GM12878 (cell line): ENCODE measurements at regions not wholly inside any gene's neighbourhood (a gene's known extent, or its start where the extent isn't known, plus 50 kb on each side); places are given as distances from the start of the nearest gene placed in this dataset.

Experiments
- E2F4 ChIP-seq: IDR thresholded peaks from 2 replicates; pipeline ENCODE4 v1.6.1; 2012; ENCODE audit warnings: low read depth, low read length, improper control_type of control experiment
- E2F8 ChIP-seq: fragments of 450-650 bp; IDR thresholded peaks from 2 replicates; pipeline ENCODE4 v1.6.1; 2018; ENCODE audit warnings: mild to moderate bottlenecking, low read depth, moderate library complexity; ENCODE audit not compliant: partially characterized antibody
- E4F1 ChIP-seq: fragments of 450-650 bp; IDR thresholded peaks from 2 replicates; pipeline ENCODE4 v1.6.1; 2018; ENCODE audit warnings: borderline replicate concordance, mild to moderate bottlenecking; ENCODE audit not compliant: partially characterized antibody
- HDAC2 ChIP-seq: fragments of 200-600 bp; sonication (generic); IDR thresholded peaks from 2 replicates; pipeline ENCODE4 v1.6.1; 2017
- MEF2B ChIP-seq: fragments of 450-650 bp; IDR thresholded peaks from 2 replicates; pipeline ENCODE4 v1.6.1; 2018; ENCODE audit warnings: mild to moderate bottlenecking, moderate library complexity; ENCODE audit not compliant: partially characterized antibody, poor library complexity, severe bottlenecking
- NKRF ChIP-seq: fragments of 450-650 bp; conservative IDR thresholded peaks from 2 replicates; pipeline ENCODE4 v1.6.1; 2017; ENCODE audit warnings: mild to moderate bottlenecking, moderate library complexity
- POLR2A ChIP-seq: IDR thresholded peaks from 2 replicates; pipeline ENCODE4 v1.6.1; 2011; ENCODE audit warnings: low read depth, mild to moderate bottlenecking, low read length
- SP1 ChIP-seq: IDR thresholded peaks from one replicate; pipeline ENCODE4 v1.6.1; 2011; ENCODE audit warnings: low read depth, low read length
- SUZ12 ChIP-seq: fragments of 200-600 bp; sonication (generic); IDR thresholded peaks from one replicate; pipeline ENCODE4 v1.6.1; 2018; ENCODE audit warnings: antibody characterized with exemption, mild to moderate bottlenecking; ENCODE audit not compliant: unreplicated experiment
- ZBTB40 ChIP-seq: fragments of 450-650 bp; IDR thresholded peaks from 2 replicates; pipeline ENCODE4 v1.6.1; 2016; ENCODE audit warnings: mild to moderate bottlenecking, moderate library complexity, borderline replicate concordance

GRCh38 chr7:24157666-24158065 is 126.3 kb upstream of the NPY start (continued):
- TF ChIP-seq E2F8 (no peak), SP1 (no peak), NKRF (no peak), SUZ12 (no peak), E2F4 (no peak), ZBTB40 (no peak), MEF2B (no peak), HDAC2 (no peak), POLR2A (no peak), E4F1 (no peak)
- TF ChIP-seq, all 136 proteins: peak for 0
